HK-2 (cell line): ENCODE measurements at regions not wholly inside any gene's neighbourhood (a gene's known extent, or its start where the extent isn't known, plus 50 kb on each side); places are given as distances from the start of the nearest gene placed in this dataset.

ENCODE experiments used
- DNase-seq: peaks from one replicate; pipeline ENCODE4 v3.0.0-alpha.2; 2018; ENCODE audit not compliant: unreplicated experiment

DNA sequence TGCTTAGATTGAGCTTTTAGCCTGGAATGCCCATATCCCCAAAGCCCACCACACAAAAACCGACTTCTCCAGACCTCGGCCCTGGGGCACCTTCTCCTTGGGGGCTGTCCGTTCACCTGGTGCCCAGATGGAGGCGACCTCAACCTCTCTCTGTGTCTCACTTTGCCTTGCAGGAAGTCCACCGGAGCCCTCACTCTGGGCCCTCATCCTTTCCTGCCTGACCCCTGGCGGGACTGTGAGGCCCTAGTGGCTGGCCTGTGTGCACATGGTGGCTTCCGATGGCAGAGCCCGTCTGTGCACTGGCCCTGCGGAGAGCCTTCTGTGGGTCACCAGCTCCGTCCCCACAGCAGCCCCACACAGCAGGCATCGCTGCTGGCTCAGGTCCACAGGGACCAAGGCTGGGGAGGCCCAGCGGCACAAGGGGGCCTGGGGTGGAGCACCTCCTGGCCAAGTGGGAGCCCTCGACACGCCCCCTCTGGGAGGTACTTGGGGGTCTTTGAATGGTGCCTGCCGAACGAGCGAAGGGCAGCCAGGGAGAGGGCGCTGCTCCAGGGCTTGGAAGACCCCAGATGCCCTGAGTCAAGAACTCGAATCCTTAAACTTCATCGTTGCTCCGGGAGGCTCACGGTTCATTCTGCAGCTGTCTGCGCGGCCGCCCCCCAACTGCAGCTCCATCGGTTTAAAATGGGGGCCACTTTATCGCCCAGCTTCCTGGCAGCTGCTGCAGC is 97.2 kb upstream of the ADRA2C start:
- DNase-seq, result no peak

- DNase-seq, result no peak
Observed at GRCh38 chr4:3667258-3667657, 98.9 kb upstream of the ADRA2C start.

- DNase-seq, result no peak
Observed at GRCh38 chr4:3666263-3666662, 99.9 kb upstream of the ADRA2C start.

- no peak for DNase-seq
Observed at GRCh38 chr4:3665360-3665891, 100.8 kb upstream of the ADRA2C start.

GRCh38 chr4:3663791-3664190 is 102.4 kb upstream of the ADRA2C start:
- no peak for DNase-seq

DNA sequence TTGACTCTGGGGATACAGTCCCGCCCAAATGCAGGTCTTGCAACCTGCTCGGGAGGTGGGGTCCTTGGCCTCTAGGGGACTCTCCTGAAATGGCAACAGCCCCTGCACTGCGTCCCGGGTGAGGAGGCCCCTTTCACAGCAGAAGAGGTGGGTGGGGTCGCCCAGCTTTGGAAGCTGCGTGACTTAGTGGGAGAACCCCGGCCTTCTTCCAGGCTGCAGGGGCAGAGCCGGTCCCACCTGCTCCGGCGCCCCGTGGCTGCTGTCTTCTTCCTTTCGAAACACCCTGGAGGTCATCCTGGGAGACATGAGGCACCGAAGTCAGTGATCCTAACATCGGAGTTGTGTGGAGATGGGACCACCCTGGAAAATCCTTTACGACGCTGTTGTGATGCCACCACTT is 103.7 kb upstream of the ADRA2C start:
- DNase-seq, result no peak

- DNase-seq, result no peak
Observed at GRCh38 chr4:3661989-3662388, 104.2 kb upstream of the ADRA2C start.

GRCh38 chr4:3660928-3661515 is 105.2 kb upstream of the ADRA2C start:
- no peak for DNase-seq

- no peak for DNase-seq
Observed at GRCh38 chr4:3660086-3660927, 105.9 kb upstream of the ADRA2C start.

- no peak for DNase-seq
Observed at GRCh38 chr4:3659131-3659530, 107.1 kb upstream of the ADRA2C start.

GRCh38 chr4:3658530-3658913 is 107.7 kb upstream of the ADRA2C start:
- no peak for DNase-seq

DNA sequence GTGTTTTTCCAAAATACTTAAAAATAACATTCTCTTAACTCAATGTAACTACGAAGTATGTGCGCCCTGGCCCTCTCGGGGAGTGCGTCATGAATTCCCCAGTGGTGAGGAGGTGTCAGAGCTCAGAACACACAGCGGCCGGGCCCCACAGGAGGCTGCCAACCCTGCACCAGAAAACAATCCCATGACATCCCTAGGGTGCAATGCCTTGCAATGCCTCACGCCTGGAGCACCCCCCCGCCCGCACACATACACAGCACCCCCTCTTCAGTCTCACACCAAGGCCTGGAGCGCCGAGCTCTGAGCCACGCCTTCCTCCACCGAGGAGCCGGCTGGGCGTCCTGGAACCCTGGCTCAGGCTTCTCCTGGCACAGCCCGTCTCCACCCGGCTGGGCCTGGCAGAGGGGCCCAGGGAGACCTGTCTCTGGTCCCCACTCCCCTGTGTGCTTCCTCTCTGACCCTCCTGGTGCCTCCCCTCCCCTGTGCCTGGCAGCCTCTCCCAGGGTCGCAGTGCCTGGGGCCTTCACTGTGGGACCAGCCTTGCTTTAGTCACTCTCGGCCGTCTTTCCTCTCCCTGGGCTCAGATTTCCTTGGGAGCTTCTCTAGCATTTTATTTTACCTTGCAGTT is 108.2 kb upstream of the ADRA2C start:
- DNase-seq, result no peak

DNA sequence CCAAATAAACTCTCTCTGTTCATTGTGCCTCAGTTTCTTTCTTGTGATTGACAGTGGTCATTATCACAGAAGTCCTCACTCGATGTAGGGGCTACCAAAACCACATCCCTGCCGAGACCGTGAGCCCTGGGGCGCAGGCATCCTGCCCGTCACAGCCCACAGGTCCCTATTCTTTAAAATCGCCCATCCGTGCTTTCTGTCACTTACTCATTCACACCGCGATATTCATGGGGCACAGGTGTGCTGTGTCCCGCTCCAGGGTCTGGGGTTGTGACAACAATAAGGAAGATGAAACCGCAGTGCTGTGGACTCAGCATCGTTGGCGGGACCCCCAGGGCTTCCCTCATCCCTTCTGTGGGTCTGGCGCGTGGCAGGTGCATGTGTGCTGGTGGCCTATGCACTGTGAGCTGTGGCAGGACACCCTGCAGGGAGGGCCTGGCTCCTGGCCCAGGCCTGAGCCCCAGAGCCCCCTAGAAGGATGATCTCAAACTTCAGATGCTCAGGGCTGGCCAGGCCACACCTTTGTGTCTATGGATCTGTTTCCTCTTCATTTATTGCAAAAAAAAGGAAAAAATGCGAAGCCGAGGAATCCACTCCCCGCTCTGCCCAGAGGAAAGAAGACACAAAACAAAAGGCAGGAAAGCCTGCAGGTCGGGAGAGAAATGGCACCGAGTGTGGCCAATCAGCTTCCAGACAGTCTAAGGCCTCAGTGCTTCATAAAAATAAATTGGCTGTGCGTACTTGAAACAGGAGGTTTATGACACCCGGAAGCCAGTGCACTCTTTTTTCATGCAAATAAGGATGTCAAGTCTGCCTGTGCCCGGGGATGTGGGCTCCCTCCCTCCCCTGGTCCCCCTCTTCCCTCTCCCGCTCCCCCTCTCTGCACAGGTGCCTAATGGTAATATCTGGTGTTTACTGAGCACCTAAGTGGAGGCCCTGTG is 109.5 kb upstream of the ADRA2C start:
- no peak for DNase-seq

DNA sequence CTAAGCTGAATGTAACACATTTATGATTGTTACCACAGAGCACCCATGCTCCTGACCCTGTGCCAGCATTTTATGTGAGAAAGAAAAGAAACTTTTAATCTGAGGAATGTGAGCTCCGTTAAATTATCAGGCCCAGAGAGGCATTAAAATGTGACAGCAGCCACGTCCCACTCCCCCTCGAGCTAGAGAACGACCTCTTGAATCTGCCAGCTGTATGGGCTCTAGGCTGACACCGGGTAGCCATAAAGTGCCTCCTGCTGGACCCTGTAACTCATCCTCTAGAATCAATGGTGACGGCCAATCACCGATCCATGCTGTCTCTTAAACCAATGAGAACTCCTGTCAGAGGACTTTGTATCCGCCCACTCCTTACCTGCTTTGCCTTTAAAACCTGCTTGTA is 110.2 kb upstream of the ADRA2C start:
- DNase-seq, result no peak

GRCh38 chr4:3655485-3655884 is 110.7 kb upstream of the ADRA2C start:
- no peak for DNase-seq

DNA sequence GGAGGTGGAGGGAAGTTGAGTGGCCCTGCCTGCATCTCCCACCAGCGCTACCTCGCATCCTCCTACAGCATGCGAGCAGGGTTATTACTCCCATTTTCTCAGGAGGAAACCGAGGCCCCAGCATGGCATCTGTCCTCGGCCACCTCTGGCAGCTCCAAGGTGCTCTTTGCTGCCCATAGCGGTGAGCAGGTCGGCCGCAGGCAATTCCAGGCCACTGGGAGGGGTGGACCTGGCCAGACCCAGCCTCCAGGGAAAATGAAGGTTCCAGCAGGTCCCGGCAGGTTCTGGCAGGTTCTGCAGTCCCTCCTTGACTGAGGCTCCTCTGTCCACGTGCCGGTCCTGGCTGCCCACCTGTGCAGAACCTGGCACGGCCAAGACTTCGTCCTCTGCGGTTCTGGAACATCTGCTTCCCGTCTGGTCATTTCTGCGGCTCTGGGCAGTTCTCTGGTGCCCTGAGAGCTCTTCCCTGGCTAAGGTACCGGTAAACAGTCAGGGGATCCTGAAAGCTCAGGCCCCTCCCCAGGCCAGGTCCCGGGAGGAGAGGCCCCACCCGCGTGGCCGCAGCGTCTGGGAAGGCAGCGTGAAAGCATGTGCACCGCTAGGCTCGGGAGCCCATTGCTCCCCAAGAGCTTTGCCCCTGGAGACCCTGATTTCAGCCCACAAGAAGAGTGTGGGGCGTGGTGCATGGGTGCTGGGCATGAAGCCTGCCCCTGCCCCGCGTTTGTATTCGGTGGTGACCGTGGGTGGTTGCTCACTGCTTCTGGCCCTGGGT is 112.0 kb upstream of the ADRA2C start:
- no peak for DNase-seq

- DNase-seq, result no peak
Observed at GRCh38 chr4:3652586-3652985, 113.6 kb upstream of the ADRA2C start.

GRCh38 chr4:3651267-3651845 is 114.8 kb upstream of the ADRA2C start:
- DNase-seq, result peak; percentile 51

- DNase-seq, result no peak
Observed at GRCh38 chr4:3649491-3649890, 116.7 kb upstream of the ADRA2C start.

- DNase-seq, result no peak
Observed at GRCh38 chr4:3648731-3649130, 116.5 kb upstream of the LRPAP1 start.
